Fibroblast of mammary gland (primary cell): ENCODE measurements at regions not wholly inside any gene's neighbourhood (a gene's known extent, or its start where the extent isn't known, plus 50 kb on each side); places are given as distances from the start of the nearest gene placed in this dataset.

Experiments used
- DNase-seq: peaks from one replicate; pipeline ENCODE4 v3.0.0-alpha.2; 2010; ENCODE audit warnings: low read depth
- H3K4me3 ChIP-seq: 2 replicates; pipeline ENCODE4 v1.5.1; 2011; ENCODE audit warnings: low read depth, mild to moderate bottlenecking, low read length, moderate library complexity; ENCODE audit not compliant: control insufficient read depth
- TF ChIP-seq, protein P1 (sequence below): conservative IDR thresholded peaks from 2 replicates; pipeline ENCODE4 v1.5.1; 2011; ENCODE audit warnings: low read depth, low read length, inconsistent platforms; ENCODE audit not compliant: control insufficient read depth, insufficient read depth

DNA sequence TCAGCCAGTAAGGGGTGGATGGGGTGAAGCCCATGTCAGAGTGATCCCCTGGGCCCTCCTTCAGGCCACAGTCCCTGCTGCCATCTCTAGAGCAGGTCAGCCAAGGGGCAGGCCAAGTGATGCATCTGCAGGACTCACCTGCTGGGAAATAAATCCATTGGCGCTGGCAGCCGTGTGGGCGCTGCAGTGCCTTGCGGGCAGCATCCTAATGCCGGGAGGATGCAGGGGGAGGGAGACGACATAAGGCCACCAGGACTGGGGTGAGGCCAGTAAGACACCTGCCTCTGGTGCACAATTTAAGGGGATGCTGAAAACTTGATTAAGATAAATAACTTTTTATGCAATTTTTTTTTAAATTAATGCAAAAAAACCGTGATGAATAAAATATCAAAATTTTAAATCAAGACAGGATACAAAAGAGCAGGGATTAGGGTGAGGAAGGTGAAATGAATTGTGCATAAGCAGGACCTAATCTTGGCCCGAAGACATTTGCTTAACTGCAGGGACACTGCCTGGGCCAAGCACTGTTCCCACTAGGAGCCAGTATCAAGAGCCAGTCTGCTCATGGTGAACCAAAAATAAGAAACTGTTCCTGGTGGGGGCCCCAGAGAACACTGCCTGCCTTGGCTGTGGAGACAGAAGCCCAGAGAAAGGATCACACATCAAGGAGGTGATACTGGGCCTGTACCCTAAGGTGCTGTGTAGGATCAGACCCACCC lies 67.5 kb upstream of the CPLX2 start:
- no peak for DNase-seq
- H3K4me3 ChIP-seq, result no peak overlapping the region
- TF ChIP-seq, protein P1, sequence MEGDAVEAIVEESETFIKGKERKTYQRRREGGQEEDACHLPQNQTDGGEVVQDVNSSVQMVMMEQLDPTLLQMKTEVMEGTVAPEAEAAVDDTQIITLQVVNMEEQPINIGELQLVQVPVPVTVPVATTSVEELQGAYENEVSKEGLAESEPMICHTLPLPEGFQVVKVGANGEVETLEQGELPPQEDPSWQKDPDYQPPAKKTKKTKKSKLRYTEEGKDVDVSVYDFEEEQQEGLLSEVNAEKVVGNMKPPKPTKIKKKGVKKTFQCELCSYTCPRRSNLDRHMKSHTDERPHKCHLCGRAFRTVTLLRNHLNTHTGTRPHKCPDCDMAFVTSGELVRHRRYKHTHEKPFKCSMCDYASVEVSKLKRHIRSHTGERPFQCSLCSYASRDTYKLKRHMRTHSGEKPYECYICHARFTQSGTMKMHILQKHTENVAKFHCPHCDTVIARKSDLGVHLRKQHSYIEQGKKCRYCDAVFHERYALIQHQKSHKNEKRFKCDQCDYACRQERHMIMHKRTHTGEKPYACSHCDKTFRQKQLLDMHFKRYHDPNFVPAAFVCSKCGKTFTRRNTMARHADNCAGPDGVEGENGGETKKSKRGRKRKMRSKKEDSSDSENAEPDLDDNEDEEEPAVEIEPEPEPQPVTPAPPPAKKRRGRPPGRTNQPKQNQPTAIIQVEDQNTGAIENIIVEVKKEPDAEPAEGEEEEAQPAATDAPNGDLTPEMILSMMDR, result no peak

DNA sequence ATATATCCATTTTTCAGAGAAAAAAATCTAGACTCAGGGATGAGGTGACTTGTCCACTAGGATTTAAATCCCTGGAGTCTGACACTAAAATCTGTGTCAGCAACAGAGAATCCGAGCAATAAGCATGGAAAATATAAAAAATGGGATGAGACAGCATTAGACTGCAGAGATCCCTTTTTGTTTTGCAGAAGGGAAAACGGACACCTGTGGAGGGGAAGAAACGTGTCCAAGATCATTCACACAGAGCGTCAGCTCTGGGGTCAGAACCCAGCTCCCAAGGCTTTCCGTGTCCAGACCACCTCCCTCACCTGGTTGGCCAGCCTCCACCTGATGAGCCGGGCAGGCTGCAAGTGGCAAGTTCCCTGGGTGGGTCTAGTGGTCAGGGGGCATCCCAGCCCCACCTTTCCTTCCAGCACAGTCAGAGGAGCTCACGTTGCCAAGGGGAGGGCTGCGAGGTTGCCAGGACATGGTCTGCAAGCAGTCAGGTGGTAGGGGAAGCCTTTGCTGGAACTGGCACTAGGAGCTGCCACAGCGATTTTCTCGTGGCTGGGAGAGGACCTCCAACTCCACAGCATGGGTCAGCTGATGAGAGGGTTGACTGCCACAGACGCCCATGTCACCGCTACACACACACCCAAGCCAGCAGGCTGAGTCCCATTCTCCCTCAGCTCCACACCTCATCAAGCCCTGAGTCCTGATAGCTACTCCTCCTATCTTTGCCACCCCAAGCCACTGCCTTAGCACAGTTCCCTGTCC lies 65.9 kb upstream of the CPLX2 start:
- no peak for DNase-seq
- TF ChIP-seq, protein P1, result no peak
- H3K4me3 ChIP-seq, result no peak overlapping the region

DNA sequence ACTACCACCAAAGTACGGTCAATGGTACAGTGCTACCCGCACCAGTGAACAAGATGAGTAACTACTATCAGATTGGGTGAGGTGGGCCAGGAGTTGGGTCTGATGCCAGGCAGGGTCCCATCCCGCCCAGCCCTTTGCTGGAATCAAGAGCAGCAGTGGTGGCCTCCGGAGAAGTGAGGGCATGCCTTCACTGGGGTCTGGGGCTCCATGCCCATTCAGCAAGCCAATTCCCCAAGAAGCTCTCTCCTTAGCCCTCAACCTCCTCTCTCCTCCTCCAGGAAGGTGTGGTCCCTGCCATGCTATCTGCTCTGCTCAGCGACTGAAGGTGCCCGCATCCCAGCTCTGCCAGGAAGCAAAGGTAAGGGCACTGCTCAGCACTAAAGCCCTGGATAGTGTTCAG lies 62.7 kb upstream of the CPLX2 start:
- TF ChIP-seq, protein P1, result no peak
- H3K4me3 ChIP-seq, result no peak overlapping the region
- no peak for DNase-seq

DNA sequence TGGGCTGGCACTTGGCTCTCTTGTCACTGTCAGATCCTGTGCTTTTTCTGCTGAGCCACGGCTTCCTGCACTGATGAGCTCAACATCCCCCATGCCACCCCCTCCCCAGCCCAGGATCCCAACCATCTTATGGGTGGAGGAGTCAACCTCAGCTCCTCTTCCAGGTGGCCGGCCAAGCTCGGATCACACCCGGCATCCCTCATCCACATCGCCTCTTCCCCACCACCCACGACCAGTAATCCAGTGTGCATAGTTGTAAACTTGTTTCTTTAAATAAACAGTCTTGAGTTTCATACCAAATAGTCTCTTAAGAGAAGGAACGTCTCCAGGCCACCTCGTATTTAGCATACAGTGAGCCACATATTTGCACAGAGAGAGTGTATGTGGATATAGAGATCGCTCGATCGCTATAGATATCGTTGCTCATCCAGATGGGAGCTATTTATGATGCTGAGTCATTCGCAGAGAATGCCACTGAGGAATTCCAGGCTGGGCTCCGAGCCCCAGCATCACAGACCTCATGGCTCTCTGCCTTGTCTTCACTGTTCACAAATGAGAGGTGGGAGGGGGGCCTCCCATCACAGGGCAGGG lies 61.8 kb upstream of the CPLX2 start:
- peak; percentile 80 for DNase-seq
- TF ChIP-seq, protein P1, result no peak
- no peak overlapping the region for H3K4me3 ChIP-seq

DNA sequence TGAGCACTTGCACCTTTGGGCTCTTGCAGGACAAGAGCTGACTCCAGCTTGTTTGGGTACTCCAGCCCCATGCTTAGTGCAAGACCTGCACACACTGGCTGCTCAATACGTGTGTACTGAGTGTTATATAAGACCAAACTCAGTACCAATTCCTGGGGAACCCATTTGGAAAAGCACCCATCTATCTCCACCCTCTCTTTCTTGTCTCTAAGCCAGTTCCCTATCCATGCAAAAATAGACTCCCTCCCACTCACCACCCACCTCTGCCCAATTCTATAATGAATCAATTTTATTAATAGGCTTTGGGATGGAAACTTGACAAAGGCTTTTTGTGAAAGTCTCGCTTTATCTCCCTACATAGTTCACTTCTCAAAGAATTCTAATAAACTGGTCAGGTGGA lies 60.9 kb upstream of the CPLX2 start:
- no peak overlapping the region for H3K4me3 ChIP-seq
- TF ChIP-seq, protein P1, result no peak
- DNase-seq, result no peak

DNA sequence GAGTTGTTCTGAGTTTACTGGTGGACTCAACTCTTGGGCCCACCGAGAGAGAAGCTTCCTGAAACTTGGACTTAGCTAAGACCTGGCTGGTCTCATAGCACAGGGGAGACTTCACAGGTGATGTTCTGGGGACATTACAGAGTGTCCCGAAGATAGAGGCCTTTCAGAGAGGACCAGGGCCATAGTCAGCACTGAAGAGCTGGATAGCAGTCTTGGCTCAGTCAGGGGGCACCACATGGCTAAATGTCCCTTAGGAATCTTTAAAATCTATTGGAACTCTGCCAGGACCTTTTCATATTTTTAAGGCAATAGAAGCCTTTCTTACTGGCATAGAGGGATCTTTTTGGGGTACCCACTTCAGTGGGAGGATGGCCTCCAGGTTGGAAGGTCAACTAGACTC lies 59.8 kb upstream of the CPLX2 start:
- H3K4me3 ChIP-seq, result no peak overlapping the region
- no peak for DNase-seq
- TF ChIP-seq, protein P1, result no peak
